Dedifferentiated amniotic fluid mesenchymal stem cell (primary cell): ENCODE measurements at regions not wholly inside any gene's neighbourhood (a gene's known extent, or its start where the extent isn't known, plus 50 kb on each side); places are given as distances from the start of the nearest gene placed in this dataset.
A peak's percentile ranks its signal among the peaks of the same experiment; 100 is the strongest.

Experiments used
- DNase-seq: peaks from one replicate; pipeline ENCODE4 v3.0.0-alpha.2; 2016; ENCODE audit errors: extremely low spot score

- no peak for DNase-seq
These were observed 112.9 kb upstream of the ZNF678 start for GRCh38 chr1:227450489-227450888.

- no peak for DNase-seq
These were observed 113.5 kb upstream of the ZNF678 start for GRCh38 chr1:227449741-227450441.

- no peak for DNase-seq
These were observed 114.3 kb upstream of the ZNF678 start for GRCh38 chr1:227449051-227449450.

- no peak for DNase-seq
These were observed 115.8 kb upstream of the ZNF678 start for GRCh38 chr1:227447531-227447990.

- DNase-seq = no peak
These were observed 117.6 kb upstream of the ZNF678 start for GRCh38 chr1:227445746-227446145.

GRCh38 chr1:227445092-227445674 lies 118.2 kb upstream of the ZNF678 start:
- DNase-seq = no peak

- DNase-seq = no peak
These were observed 121.9 kb upstream of the CDC42BPA start for GRCh38 chr1:227440182-227440581.

GRCh38 chr1:227437495-227438008 lies 119.3 kb upstream of the CDC42BPA start:
- peak; percentile 60 for DNase-seq

GRCh38 chr1:227434808-227435444 lies 116.6 kb upstream of the CDC42BPA start:
- no peak for DNase-seq

- DNase-seq = no peak
These were observed 115.5 kb upstream of the CDC42BPA start for GRCh38 chr1:227433663-227434341.

GRCh38 chr1:227432981-227433380 lies 114.7 kb upstream of the CDC42BPA start:
- DNase-seq = no peak

- DNase-seq = no peak
These were observed 113.9 kb upstream of the CDC42BPA start for GRCh38 chr1:227432181-227432535.

GRCh38 chr1:227429447-227430359 lies 111.4 kb upstream of the CDC42BPA start:
- peak; percentile 42 for DNase-seq

- DNase-seq = no peak
These were observed 110.5 kb upstream of the CDC42BPA start for GRCh38 chr1:227428803-227429202.

- no peak for DNase-seq
These were observed 109.1 kb upstream of the CDC42BPA start for GRCh38 chr1:227427411-227427810.

GRCh38 chr1:227424953-227425352 lies 106.7 kb upstream of the CDC42BPA start:
- DNase-seq = no peak

GRCh38 chr1:227424159-227424680 lies 105.9 kb upstream of the CDC42BPA start:
- DNase-seq = no peak

GRCh38 chr1:227422581-227422980 lies 104.3 kb upstream of the CDC42BPA start:
- no peak for DNase-seq

GRCh38 chr1:227420147-227420546 lies 101.9 kb upstream of the CDC42BPA start:
- DNase-seq = no peak

GRCh38 chr1:227417756-227418480 lies 99.6 kb upstream of the CDC42BPA start:
- no peak for DNase-seq
